ENCODE measurements at regions not wholly inside any gene's neighbourhood (a gene's known extent, or its start where the extent isn't known, plus 50 kb on each side); places are given as distances from the start of the nearest gene placed in this dataset.

DNA sequence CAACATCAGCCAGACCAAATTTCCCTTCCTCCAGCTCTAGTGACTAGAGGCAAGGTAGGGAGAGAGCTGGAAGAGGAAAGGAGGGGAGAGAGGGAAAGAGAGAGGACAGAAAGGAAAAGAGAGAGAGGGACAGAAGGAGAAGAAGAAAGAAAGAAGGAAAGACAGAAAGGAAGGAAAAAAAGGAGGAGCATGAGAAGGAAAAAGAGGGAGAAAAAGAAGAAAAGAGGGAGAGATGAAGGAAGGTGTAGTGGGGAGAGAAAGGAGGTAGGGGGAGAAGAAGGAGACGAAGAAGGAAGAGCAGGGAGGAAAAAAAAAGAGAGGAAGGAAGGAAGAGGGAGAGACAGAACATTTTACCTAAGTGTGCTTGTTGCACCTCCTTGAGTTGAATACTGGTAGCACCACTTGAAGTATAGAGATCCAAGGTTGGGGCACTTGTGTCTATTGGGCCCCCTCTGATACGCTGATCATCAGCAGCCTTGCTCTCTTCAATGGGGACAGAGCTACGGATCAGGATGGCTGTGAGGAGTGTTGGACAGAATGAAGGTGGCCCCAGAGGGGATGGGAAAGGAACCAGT, 232.5 kb downstream of the SUDS3 start:
- Histone ChIP-seq H3K4me3 (no peak overlapping the region), H3K27me3 (no peaks in the 10 kb centered on the region), H3K4me1 (no peaks in the 10 kb centered on the region), H3K36me3 (no peaks in the 10 kb centered on the region), H3K27ac (no peak overlapping the region), H3K9me3 (no peaks in the 10 kb centered on the region)
- TF ChIP-seq POLR2AphosphoS5 (IDR thresholded peaks at IDR 0.05) (no peak), EP300 (IDR thresholded peaks at IDR 0.05) (no peak), CTCF (IDR thresholded peaks at IDR 0.05) (no peak), POLR2A (IDR thresholded peaks at IDR 0.05) (no peak)
- no peak for DNase-seq
- 57 to 60% methylated on average over 3 of the region's 3 CpGs for WGBS, 2 donors
- ATAC-seq (ENCODE audit: low FRiP score in 2 of 2), result no peak

DNA sequence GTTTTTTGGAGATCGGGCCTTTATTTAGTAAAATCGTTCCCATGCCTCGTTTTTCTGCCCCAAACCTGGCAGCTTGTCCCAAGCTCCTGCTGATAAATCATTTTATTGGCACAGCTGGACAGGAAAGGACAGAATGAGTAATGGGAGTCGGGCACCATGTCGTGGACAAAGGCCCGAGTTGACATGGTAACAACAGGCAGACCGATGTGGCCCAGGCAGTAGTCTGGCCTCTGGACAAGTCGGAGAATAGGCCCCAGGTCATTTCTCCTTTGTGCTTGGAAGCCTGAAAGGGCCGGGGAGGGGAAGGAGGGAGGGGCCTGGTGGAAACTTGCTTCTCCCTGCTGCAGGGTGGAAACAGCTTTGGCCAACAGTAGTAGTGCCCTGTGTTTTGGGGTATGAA, 234.9 kb downstream of the SUDS3 start:
- Histone ChIP-seq H3K9me3 (no peaks in the 10 kb centered on the region), H3K4me1 (no peaks in the 10 kb centered on the region), H3K27me3 (no peaks in the 10 kb centered on the region), H3K36me3 (no peaks in the 10 kb centered on the region), H3K4me3 (no peak overlapping the region), H3K27ac (no peak overlapping the region)
- WGBS, 2 donors, result 26 to 32% methylated on average over 9 of the region's 9 CpGs
- TF ChIP-seq POLR2A (IDR thresholded peaks at IDR 0.05) (no peak), EP300 (IDR thresholded peaks at IDR 0.05) (no peak), POLR2AphosphoS5 (IDR thresholded peaks at IDR 0.05) (no peak), CTCF (IDR thresholded peaks at IDR 0.05) (no peak)
- DNase-seq, result no peak
- ATAC-seq (ENCODE audit: low FRiP score in 2 of 2), result no peak

DNA sequence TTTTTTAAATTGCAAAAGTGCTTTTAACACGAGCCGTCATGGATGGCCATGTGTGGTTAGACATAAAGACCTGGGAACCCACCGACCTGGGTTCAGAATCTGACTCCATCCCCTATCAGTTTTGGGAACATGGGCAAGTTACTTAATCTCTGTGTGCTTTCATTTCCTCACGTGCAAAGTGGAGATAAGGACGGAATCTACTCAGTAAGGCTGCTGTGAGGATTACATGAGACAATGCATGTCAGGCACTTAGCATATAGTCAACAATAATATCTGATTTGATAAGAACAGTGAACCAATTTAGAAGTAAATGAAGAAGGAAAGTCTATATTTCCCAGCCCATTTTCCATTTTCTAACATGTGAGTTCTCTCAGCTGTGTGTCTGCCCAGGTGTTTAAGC, 235.4 kb downstream of the SUDS3 start:
- no peak overlapping the region for H3K27ac ChIP-seq
- no peak overlapping the region for H3K4me3 ChIP-seq
- no peaks in the 10 kb centered on the region for H3K4me1 ChIP-seq
- H3K36me3 ChIP-seq, result no peaks in the 10 kb centered on the region
- DNase-seq (no peak), ATAC-seq (ENCODE audit: low FRiP score in 2 of 2) (no peak)
- no peaks in the 10 kb centered on the region for H3K27me3 ChIP-seq
- no peaks in the 10 kb centered on the region for H3K9me3 ChIP-seq
- WGBS, 2 donors, result 68 to 69% methylated on average over 5 of the region's 5 CpGs
- TF ChIP-seq EP300 (IDR thresholded peaks at IDR 0.05), result no peak
- no peak for TF ChIP-seq POLR2A (IDR thresholded peaks at IDR 0.05)
- no peak for TF ChIP-seq POLR2AphosphoS5 (IDR thresholded peaks at IDR 0.05)
- no peak for TF ChIP-seq CTCF (IDR thresholded peaks at IDR 0.05)

DNA sequence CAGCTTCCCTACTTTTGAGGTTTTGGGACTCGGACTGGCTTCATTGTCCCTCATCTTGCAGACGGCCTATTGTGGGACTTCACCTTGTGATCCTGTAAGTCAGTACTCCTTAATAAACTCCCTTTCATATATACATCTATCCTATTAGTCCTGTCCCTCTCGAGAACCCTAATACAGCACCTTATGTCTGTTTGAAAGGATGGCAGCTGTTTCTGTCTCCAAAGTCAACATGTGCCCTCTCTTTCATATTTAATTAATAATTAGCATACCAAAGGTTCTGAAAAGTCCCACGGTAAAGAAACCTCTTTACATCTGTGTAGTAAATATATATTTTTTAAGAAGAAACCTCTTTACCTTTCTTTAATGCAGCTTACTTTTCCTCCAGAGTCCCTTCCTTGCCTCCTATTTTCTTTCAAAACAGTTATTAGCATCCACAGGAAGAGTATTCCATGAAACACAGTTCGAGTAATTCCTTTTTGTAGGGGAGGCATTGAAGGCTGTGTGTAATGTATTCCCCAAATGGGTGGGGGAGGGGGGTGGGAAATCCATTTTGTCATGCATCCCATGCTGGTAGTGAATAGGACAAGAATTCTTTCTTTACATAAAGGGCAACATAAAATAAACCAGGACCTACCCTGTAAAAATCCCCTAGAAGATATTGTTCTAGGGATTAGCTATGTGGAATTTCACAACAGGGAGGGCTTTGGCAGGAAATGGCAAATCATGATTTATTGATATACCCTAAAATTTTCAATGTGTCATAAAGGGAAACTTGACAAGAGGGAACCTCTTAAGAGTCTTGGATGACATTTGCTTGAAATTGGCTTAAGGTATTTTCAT, 241.5 kb downstream of the SUDS3 start:
- WGBS, 2 donors, result 45 to 52% methylated on average over 5 of the region's 5 CpGs

More for the DNA sequence above, 241.5 kb downstream of the SUDS3 start:
- no peaks in the 10 kb centered on the region for H3K36me3 ChIP-seq
- H3K27ac ChIP-seq, result no peak overlapping the region
- no peaks in the 10 kb centered on the region for H3K9me3 ChIP-seq
- no peaks in the 10 kb centered on the region for H3K27me3 ChIP-seq
- no peak for ATAC-seq (ENCODE audit: low FRiP score in 2 of 2)
- H3K4me3 ChIP-seq, result no peak overlapping the region
- TF ChIP-seq POLR2AphosphoS5 (IDR thresholded peaks at IDR 0.05) (no peak), EP300 (IDR thresholded peaks at IDR 0.05) (no peak), POLR2A (IDR thresholded peaks at IDR 0.05) (no peak), CTCF (IDR thresholded peaks at IDR 0.05) (no peak)
- H3K4me1 ChIP-seq, result no peaks in the 10 kb centered on the region
- no peak for DNase-seq
